Adrenal gland (tissue), 5 donors: ENCODE measurements at regions not wholly inside any gene's neighbourhood (a gene's known extent, or its start where the extent isn't known, plus 50 kb on each side); places are given as distances from the start of the nearest gene placed in this dataset.

Experiments
- POLR2A ChIP-seq, 2 donors: fragments of 450-650 bp; IDR thresholded peaks; one replicate each; pipeline ENCODE4 v1.6.1; 2017; ENCODE audit warnings: antibody characterized with exemption in 2 of 2, mild to moderate bottlenecking in 2 of 2, moderate library complexity in 1 of 2
- TF ChIP-seq, protein P1 (sequence below), 6 experiments: fragments of 450-650 bp in 4 of 6; fragments of 200-600 bp in 2 of 6; sonication (generic) in 1 of 6; IDR thresholded peaks; 1 replicate in 5 of 6; 2 replicates in 1 of 6; pipeline versions ENCODE4 v1.5.1 to v1.8.0; 2016 to 2021; ENCODE audit warnings: antibody characterized with exemption in 6 of 6, mild to moderate bottlenecking in 2 of 6, moderate library complexity in 1 of 6
- donor health status: DM: no; HTN: no; CAD: no.

DNA sequence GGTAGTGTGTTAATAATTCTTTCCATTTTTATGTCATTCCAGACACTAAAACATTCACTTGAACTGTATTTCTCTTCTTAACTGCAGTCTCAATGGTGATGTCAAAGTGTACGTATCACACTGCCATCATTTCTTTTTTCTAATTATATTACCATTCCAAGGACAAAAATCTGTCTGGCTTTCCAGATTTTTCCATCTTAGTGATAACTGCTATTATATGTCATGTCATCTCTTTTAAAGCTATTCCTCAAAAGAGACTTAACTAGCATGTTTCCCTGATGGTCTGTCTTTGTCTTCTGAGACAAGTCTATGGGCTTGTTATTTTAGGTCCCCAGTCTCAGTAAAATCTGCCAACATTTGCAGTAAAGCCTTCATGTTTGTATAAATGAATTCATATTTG, 1207.1 kb downstream of the PCDH17 start:
- TF ChIP-seq, protein P1, sequence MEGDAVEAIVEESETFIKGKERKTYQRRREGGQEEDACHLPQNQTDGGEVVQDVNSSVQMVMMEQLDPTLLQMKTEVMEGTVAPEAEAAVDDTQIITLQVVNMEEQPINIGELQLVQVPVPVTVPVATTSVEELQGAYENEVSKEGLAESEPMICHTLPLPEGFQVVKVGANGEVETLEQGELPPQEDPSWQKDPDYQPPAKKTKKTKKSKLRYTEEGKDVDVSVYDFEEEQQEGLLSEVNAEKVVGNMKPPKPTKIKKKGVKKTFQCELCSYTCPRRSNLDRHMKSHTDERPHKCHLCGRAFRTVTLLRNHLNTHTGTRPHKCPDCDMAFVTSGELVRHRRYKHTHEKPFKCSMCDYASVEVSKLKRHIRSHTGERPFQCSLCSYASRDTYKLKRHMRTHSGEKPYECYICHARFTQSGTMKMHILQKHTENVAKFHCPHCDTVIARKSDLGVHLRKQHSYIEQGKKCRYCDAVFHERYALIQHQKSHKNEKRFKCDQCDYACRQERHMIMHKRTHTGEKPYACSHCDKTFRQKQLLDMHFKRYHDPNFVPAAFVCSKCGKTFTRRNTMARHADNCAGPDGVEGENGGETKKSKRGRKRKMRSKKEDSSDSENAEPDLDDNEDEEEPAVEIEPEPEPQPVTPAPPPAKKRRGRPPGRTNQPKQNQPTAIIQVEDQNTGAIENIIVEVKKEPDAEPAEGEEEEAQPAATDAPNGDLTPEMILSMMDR (IDR thresholded peaks at IDR 0.05): no peak
- TF ChIP-seq POLR2A (IDR thresholded peaks at IDR 0.05): no peak
